SK-N-MC (cell line): ENCODE measurements at regions not wholly inside any gene's neighbourhood (a gene's known extent, or its start where the extent isn't known, plus 50 kb on each side); places are given as distances from the start of the nearest gene placed in this dataset.

Source experiments
- DNase-seq: peaks from one replicate; pipeline ENCODE4 v3.0.0-alpha.2; 2011; ENCODE audit warnings: low read depth, low spot score
- H3K27ac ChIP-seq: fragments of 200-600 bp; sonication (generic); 2 replicates; pipeline ENCODE4 v1.5.1; 2016; ENCODE audit warnings: mixed run types
- H3K36me3 ChIP-seq: fragments of 200-600 bp; sonication (generic); 2 replicates; pipeline ENCODE4 v1.6.1; 2017; ENCODE audit warnings: antibody characterized with exemption, low read length, mixed read lengths; ENCODE audit not compliant: insufficient read depth
- H3K4me3 ChIP-seq: fragments of 200-600 bp; sonication (generic); 2 replicates; pipeline ENCODE4 v1.5.1; 2016
- H3K9ac ChIP-seq: fragments of 200-600 bp; sonication (generic); 2 replicates; pipeline ENCODE4 v1.8.0; 2017; ENCODE audit warnings: mixed run types, mixed read lengths; ENCODE audit not compliant: insufficient read length
- H3K9me3 ChIP-seq: fragments of 200-600 bp; sonication (generic); 2 replicates; pipeline ENCODE4 v1.6.1; 2017; ENCODE audit warnings: low read depth, mild to moderate bottlenecking, antibody characterized with exemption, low read length, moderate library complexity, mixed read lengths
- EZH2 ChIP-seq: fragments of 200-600 bp; sonication (generic); IDR thresholded peaks from one replicate; pipeline ENCODE4 v1.6.1; 2017; ENCODE audit warnings: antibody characterized with exemption
- FOXP2 ChIP-seq: optimal IDR thresholded peaks from 2 replicates; pipeline ENCODE3; 2011; ENCODE audit warnings: mild to moderate bottlenecking, moderate library complexity; ENCODE audit not compliant: insufficient read depth; ENCODE audit errors: extremely low read length, control extremely low read depth
- POLR2AphosphoS5 ChIP-seq: IDR thresholded peaks from 2 replicates; pipeline ENCODE4 v1.6.1; 2012; ENCODE audit warnings: mild to moderate bottlenecking, low read depth, low read length, borderline replicate concordance

GRCh38 chr14:98133806-98134205 is 1138.2 kb downstream of the BCL11B start:
- DNase-seq, result no peak
- TF ChIP-seq POLR2AphosphoS5 (no peak), EZH2 (no peak), FOXP2 (no peak)
- Histone ChIP-seq H3K9ac (no peak overlapping the region), H3K36me3 (no peaks in the 10 kb centered on the region), H3K27ac (no peak overlapping the region), H3K9me3 (no peaks in the 10 kb centered on the region), H3K4me3 (no peak overlapping the region)

GRCh38 chr14:98136012-98136789 is 1135.8 kb downstream of the BCL11B start:
- 0 out of 2 replicates have a peak overlapping the region, but pooled peaks have one; percentile 32 for H3K27ac ChIP-seq
- TF ChIP-seq POLR2AphosphoS5 (no peak), EZH2 (no peak), FOXP2 (no peak)
- H3K4me3 ChIP-seq, result no peak overlapping the region
- no peak overlapping the region for H3K9ac ChIP-seq
- H3K36me3 ChIP-seq, result no peaks in the 10 kb centered on the region
- H3K9me3 ChIP-seq, result no peaks in the 10 kb centered on the region
- DNase-seq, result no peak

GRCh38 chr14:98137131-98138025 is 1134.6 kb downstream of the BCL11B start:
- TF ChIP-seq FOXP2 (no peak), POLR2AphosphoS5 (no peak), EZH2 (no peak)
- no peak for DNase-seq

DNA sequence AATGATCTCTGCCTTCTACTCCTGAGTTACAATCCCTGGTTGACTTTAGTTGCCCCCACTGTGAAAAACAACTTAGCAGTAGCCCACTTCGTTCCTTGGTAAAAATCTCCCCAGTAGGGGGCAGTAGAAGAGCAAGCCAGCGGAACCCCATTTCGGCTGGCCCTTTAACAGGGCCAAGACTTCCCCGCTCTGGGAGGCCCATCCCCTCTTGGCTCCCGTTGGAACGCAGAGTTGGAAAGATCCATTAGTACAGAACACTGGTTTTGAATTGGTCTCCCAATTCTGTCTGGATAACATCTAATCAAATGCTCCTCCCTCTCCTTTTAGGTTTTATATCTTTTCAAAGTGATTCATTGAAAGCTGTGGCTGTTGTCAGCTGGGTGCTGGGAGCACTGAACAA is 1133.3 kb downstream of the BCL11B start:
- TF ChIP-seq EZH2 (no peak), POLR2AphosphoS5 (no peak), FOXP2 (no peak)
- H3K9ac ChIP-seq, result peak overlapping the region; percentile 53
- H3K27ac ChIP-seq, result peak overlapping the region; percentile 86; the same call in 1 of the 2 replicates
- H3K36me3 ChIP-seq, result no peaks in the 10 kb centered on the region
- no peaks in the 10 kb centered on the region for H3K9me3 ChIP-seq
- DNase-seq, result no peak
- peak overlapping the region; percentile 62 for H3K4me3 ChIP-seq

More at GRCh38 chr14:98137131-98138025, 1134.6 kb downstream of the BCL11B start:
- H3K9ac ChIP-seq, result peak overlapping the region; percentile 53
- no peaks in the 10 kb centered on the region for H3K36me3 ChIP-seq
- H3K27ac ChIP-seq, result peak overlapping the region; percentile 86
- H3K4me3 ChIP-seq, result peak overlapping the region; percentile 62
- no peaks in the 10 kb centered on the region for H3K9me3 ChIP-seq

DNA sequence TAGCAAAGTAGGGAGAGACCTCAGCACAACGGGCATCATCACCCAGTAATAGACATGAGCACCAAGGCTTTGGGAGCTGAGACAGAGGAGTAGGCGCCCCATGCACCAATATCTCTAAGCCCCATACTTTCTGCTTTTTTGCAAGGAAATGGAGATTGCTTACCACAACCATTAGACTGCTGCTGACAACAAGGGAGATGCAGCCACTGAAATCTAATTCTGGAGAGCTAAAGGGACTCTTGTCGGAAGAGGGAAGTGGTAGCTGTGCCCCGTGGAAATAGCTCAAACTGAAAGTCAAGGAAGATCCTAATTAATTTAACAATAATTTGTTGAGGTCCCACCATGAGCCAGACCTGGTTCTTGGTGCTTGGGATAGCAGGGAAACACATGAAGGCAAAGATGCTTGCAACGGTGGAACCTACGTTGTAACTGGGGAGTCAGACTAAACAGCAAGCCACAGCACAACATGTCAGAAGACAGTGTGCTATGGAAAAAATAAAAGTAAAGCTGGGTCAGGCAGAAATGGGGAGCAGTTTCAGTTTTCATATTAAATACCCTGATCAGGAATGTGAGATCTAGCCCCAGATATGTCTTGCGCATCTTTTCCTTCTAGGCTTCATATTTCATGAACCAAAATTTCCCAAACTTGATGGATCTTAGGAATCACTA is 1131.0 kb downstream of the BCL11B start:
- no peak overlapping the region for H3K27ac ChIP-seq
- no peak for DNase-seq
- H3K4me3 ChIP-seq, result no peak overlapping the region
- H3K36me3 ChIP-seq, result no peaks in the 10 kb centered on the region
- no peaks in the 10 kb centered on the region for H3K9me3 ChIP-seq
- H3K9ac ChIP-seq, result no peak overlapping the region
- TF ChIP-seq FOXP2, result no peak

- H3K9me3 ChIP-seq, result no peaks in the 10 kb centered on the region
- no peaks in the 10 kb centered on the region for H3K36me3 ChIP-seq
- no peak for DNase-seq
- TF ChIP-seq POLR2AphosphoS5 (no peak), EZH2 (no peak), FOXP2 (no peak)
- H3K27ac ChIP-seq, result no peak overlapping the region
- H3K4me3 ChIP-seq, result no peak overlapping the region
- H3K9ac ChIP-seq, result no peak overlapping the region
Measured at GRCh38 chr14:98143566-98143965, 1128.4 kb downstream of the BCL11B start.

DNA sequence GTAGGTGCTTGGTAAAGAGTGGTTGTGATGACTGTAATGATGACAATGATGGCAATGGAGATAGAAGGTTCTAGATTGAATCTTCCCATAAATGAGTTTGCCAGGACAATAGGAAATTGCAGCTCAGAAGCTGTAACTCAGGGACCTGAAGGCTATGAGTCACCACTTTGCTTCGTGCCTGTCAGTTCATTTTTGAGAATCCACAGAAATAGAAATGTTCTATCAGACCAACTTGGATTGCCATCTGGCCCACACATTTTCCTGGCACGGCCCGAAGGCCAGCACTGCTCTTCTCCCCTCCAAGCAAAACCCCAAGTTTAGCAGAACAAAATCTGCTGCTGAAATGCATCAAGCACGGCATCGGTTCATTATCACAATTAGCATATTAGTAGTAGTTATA is 1127.0 kb downstream of the BCL11B start:
- Histone ChIP-seq H3K4me3 (no peak overlapping the region), H3K27ac (no peak overlapping the region), H3K9ac (no peak overlapping the region), H3K9me3 (no peaks in the 10 kb centered on the region), H3K36me3 (no peaks in the 10 kb centered on the region)
- no peak for DNase-seq
- TF ChIP-seq EZH2 (no peak), POLR2AphosphoS5 (no peak), FOXP2 (no peak)

DNA sequence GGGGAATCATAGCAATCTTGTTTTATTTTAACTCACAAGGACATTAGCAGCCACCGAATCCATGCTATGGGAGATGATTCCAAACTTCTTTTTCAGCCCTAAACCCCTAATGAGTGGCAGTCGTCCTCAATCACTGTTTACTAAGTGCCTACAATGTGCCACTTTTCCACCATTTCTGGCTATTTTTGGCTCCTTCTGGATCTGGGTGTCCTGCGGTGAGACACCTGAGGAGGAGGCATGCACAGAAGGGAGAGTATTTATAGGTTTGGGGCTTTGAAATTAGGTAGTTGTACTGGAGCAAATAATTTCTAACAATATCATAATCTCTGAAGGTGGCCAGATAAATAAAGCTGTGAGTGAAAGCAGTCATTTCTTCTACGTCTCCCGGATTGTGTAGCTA is 1125.6 kb downstream of the BCL11B start:
- Histone ChIP-seq H3K27ac (no peak overlapping the region), H3K9me3 (no peaks in the 10 kb centered on the region), H3K36me3 (no peaks in the 10 kb centered on the region), H3K4me3 (no peak overlapping the region), H3K9ac (no peak overlapping the region)
- no peak for TF ChIP-seq POLR2AphosphoS5
- no peak for TF ChIP-seq EZH2
- TF ChIP-seq FOXP2, result no peak
- DNase-seq, result no peak
